Thyroid gland (tissue), 4 donors: ENCODE measurements at regions not wholly inside any gene's neighbourhood (a gene's known extent, or its start where the extent isn't known, plus 50 kb on each side); places are given as distances from the start of the nearest gene placed in this dataset.

Experiments
- DNase-seq, 2 donors: peaks; one replicate each; pipeline ENCODE4 v3.0.0-alpha.2; 2019
- H3K27ac ChIP-seq, 3 donors: fragments of 200-600 bp; sonication (generic); 1 replicate in 2 of 3; 2 replicates in 1 of 3; pipeline ENCODE4 v1.5.1; 2016 to 2019; ENCODE audit warnings: mild to moderate bottlenecking in 1 of 3, moderate library complexity in 1 of 3
- H3K27me3 ChIP-seq: fragments of 200-600 bp; sonication (generic); one replicate; pipeline ENCODE4 v1.5.1; 2019
- H3K36me3 ChIP-seq, 2 donors: fragments of 200-600 bp; sonication (generic); one replicate each; pipeline ENCODE4 v1.5.1; 2016 to 2019
- H3K4me1 ChIP-seq, 2 donors: fragments of 200-600 bp; sonication (generic); one replicate each; pipeline ENCODE4 v1.5.1; 2017 to 2019
- H3K4me3 ChIP-seq, 3 donors: fragments of 200-600 bp; sonication (generic); replicated peaks in 1 of 3; 1 replicate in 2 of 3; 2 replicates in 1 of 3; pipeline ENCODE4 v1.5.1; 2016; ENCODE audit warnings: mild to moderate bottlenecking in 1 of 3
- H3K9me3 ChIP-seq: fragments of 200-600 bp; sonication (generic); one replicate; pipeline ENCODE4 v1.5.1; 2017
- POLR2A ChIP-seq, 2 donors: fragments of 450-650 bp; IDR thresholded peaks; one replicate each; pipeline ENCODE4 v1.6.1; 2017; ENCODE audit warnings: antibody characterized with exemption in 2 of 2, mild to moderate bottlenecking in 2 of 2, moderate library complexity in 1 of 2
- WGBS, 2 donors: methylation state at CpG; one replicate each; pipeline ENCODE4 v1.1.5; 2017; 5-methylcytosine and 5-hydroxymethylcytosine counted together
- intact Hi-C: fragments of 100-400 bp; cut with DNase I; formaldehyde crosslinking; loops from one replicate; pipeline ENCODE4 v1.15.1; 2023
- TF ChIP-seq, protein P1 (sequence below), 6 experiments: fragments of 200-600 bp in 3 of 6; fragments of 450-650 bp in 3 of 6; sonication (generic) in 3 of 6; IDR thresholded peaks; one replicate each; pipeline ENCODE4 v1.5.1; 2016 to 2019; ENCODE audit warnings: antibody characterized with exemption in 6 of 6, mild to moderate bottlenecking in 2 of 6, inconsistent platforms in 1 of 6, moderate library complexity in 1 of 6

DNA sequence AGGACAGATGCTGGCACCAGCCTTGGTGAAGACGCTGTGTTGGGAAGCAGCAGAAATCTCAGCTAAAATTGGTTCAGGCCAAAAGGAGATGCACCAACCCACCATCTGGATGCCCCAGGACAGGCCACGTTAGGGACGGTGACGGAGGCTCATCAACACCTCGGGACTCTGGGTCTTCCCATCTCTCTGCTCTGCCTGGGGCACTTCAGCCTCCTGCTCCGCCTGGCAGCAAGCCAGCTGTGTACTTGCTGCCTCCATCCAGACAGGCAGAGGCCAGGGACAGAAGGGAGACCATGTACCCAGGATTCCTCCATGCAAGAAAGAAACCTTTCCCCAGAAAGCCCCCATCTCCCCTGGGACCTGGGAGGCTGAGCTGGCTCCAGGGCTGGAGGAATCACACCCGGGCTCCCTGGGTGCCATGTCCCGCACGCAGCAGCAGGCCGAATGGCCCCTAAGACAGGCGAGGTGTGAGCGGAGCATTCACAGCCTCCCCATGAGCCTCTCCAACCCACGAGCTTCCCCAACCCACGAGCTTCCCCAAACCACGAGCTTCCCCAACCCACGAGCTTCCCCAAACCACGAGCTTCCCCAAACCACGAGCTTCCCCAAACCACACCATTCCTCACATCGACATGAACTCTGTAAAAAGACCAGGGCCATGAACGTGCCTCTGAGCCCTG lies 274.5 kb downstream of the C16orf95 start:
- WGBS, 2 donors = 61 to 64% methylated on average over 19 to 20 of the region's 20 CpGs
- H3K27ac ChIP-seq = no peak overlapping the region
- H3K27me3 ChIP-seq = no peaks in the 10 kb centered on the region
- TF ChIP-seq POLR2A (IDR thresholded peaks at IDR 0.05) = no peak
- TF ChIP-seq, protein P1, sequence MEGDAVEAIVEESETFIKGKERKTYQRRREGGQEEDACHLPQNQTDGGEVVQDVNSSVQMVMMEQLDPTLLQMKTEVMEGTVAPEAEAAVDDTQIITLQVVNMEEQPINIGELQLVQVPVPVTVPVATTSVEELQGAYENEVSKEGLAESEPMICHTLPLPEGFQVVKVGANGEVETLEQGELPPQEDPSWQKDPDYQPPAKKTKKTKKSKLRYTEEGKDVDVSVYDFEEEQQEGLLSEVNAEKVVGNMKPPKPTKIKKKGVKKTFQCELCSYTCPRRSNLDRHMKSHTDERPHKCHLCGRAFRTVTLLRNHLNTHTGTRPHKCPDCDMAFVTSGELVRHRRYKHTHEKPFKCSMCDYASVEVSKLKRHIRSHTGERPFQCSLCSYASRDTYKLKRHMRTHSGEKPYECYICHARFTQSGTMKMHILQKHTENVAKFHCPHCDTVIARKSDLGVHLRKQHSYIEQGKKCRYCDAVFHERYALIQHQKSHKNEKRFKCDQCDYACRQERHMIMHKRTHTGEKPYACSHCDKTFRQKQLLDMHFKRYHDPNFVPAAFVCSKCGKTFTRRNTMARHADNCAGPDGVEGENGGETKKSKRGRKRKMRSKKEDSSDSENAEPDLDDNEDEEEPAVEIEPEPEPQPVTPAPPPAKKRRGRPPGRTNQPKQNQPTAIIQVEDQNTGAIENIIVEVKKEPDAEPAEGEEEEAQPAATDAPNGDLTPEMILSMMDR (IDR thresholded peaks at IDR 0.05) = no peak
- H3K36me3 ChIP-seq = no peaks in the 10 kb centered on the region
- H3K4me3 ChIP-seq = no peak overlapping the region
- no peaks in the 10 kb centered on the region for H3K9me3 ChIP-seq
- intact Hi-C loops = no loop called here
- no peak for DNase-seq
- H3K4me1 ChIP-seq = no peaks in the 10 kb centered on the region

GRCh38 chr16:87043231-87044031 lies 273.8 kb downstream of the C16orf95 start:
- Histone ChIP-seq H3K27me3 (no peaks in the 10 kb centered on the region), H3K4me3 (no peak overlapping the region), H3K36me3 (no peaks in the 10 kb centered on the region), H3K9me3 (no peaks in the 10 kb centered on the region), H3K4me1 (no peaks in the 10 kb centered on the region), H3K27ac (no peak overlapping the region)
- DNase-seq = no peak
- 20 to 26% methylated on average over 19 to 20 of the region's 20 CpGs for WGBS, 2 donors
- intact Hi-C loops = no loop called here
- TF ChIP-seq, protein P1 (IDR thresholded peaks at IDR 0.05) = no peak
- TF ChIP-seq POLR2A (IDR thresholded peaks at IDR 0.05) = no peak

DNA sequence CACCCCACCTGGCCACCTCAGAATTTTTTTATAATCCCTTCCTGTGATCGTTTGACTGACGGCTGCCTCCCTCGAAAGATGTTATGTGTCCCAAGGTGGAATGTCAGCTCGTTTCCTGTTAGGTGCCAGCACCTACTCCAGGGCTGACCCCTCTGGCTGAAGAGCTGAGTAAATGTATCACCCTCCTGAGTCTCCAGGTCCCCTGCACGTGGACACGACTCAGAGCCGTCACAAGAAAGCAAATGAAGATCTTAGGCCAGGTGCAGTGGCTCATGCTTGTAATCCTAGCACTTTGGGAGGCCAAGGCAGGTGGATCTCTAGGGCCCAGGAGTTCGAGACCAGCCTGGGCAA lies 273.2 kb downstream of the C16orf95 start:
- WGBS, 2 donors = 29 to 36% methylated on average over 8 of the region's 8 CpGs
- H3K27me3 ChIP-seq = no peaks in the 10 kb centered on the region
- no peaks in the 10 kb centered on the region for H3K4me1 ChIP-seq
- intact Hi-C loops = no loop called here
- no peaks in the 10 kb centered on the region for H3K36me3 ChIP-seq
- H3K9me3 ChIP-seq = no peaks in the 10 kb centered on the region
- H3K27ac ChIP-seq = no peak overlapping the region
- no peak overlapping the region for H3K4me3 ChIP-seq
- DNase-seq = no peak
- no peak for TF ChIP-seq POLR2A (IDR thresholded peaks at IDR 0.05)
- TF ChIP-seq, protein P1 (IDR thresholded peaks at IDR 0.05) = no peak

- no peak for DNase-seq
- Histone ChIP-seq H3K4me1 (no peaks in the 10 kb centered on the region), H3K4me3 (no peak overlapping the region), H3K27me3 (no peaks in the 10 kb centered on the region), H3K9me3 (no peaks in the 10 kb centered on the region), H3K36me3 (no peaks in the 10 kb centered on the region), H3K27ac (no peak overlapping the region)
- WGBS, 2 donors = 88 to 92% methylated on average over 9 to 11 of the region's 11 CpGs
- intact Hi-C loops = no loop called here
- no peak for TF ChIP-seq POLR2A (IDR thresholded peaks at IDR 0.05)
- TF ChIP-seq, protein P1 (IDR thresholded peaks at IDR 0.05) = no peak
These were observed 272.4 kb downstream of the C16orf95 start for GRCh38 chr16:87044829-87045228.
